SK-N-SH treated with all-trans-retinoic acid at 6 μM for 48 hours (cell line): ENCODE measurements at regions not wholly inside any gene's neighbourhood (a gene's known extent, or its start where the extent isn't known, plus 50 kb on each side); places are given as distances from the start of the nearest gene placed in this dataset.
"Not testable (repeated sequence)": the region's sequence is repeated elsewhere in the genome, so short reads cannot be mapped to it uniquely, and the experiment has no call there.

Experiments
- ATAC-seq: fragments of 200-7000 bp; cut with Tn5 transposase; 3 replicates; pipeline ENCODE4 v1.9.1; 2020; ENCODE audit warnings: mild to moderate bottlenecking, moderate library complexity
- CREB5 ChIP-seq: fragments of 250-450 bp; sonication (Bioruptor Pico); IDR thresholded peaks from 2 replicates; pipeline ENCODE4 v1.5.1; 2020; ENCODE audit warnings: low read depth, mild to moderate bottlenecking, moderate library complexity
- CSDC2 ChIP-seq: fragments of 250-450 bp; sonication (Bioruptor Pico); IDR thresholded peaks from 2 replicates; pipeline ENCODE4 v1.5.0; 2020; ENCODE audit warnings: mild to moderate bottlenecking, moderate library complexity
- GLIS3 ChIP-seq: fragments of 250-450 bp; sonication (Bioruptor Pico); IDR thresholded peaks from 2 replicates; pipeline ENCODE4 v1.5.0; 2020; ENCODE audit warnings: mild to moderate bottlenecking, moderate library complexity
- ISL1 ChIP-seq: fragments of 250-450 bp; sonication (Bioruptor Pico); IDR thresholded peaks from 2 replicates; pipeline ENCODE4 v2.1.2; 2022; ENCODE audit warnings: mild to moderate bottlenecking, moderate library complexity
- OSR1 ChIP-seq: fragments of 250-450 bp; sonication (Bioruptor Pico); IDR thresholded peaks from 2 replicates; pipeline ENCODE4 v1.8.0; 2022; ENCODE audit warnings: moderate library complexity, mild to moderate bottlenecking, inconsistent platforms
- PATZ1 ChIP-seq: fragments of 250-450 bp; sonication (Bioruptor Pico); IDR thresholded peaks from 2 replicates; pipeline ENCODE4 v1.8.0; 2020; ENCODE audit warnings: mild to moderate bottlenecking, moderate library complexity, borderline replicate concordance
- RARB ChIP-seq: fragments of 250-450 bp; sonication (Bioruptor Pico); IDR thresholded peaks from 2 replicates; pipeline ENCODE4 v1.8.0; 2021; ENCODE audit warnings: mild to moderate bottlenecking, moderate library complexity
- SNAI2 ChIP-seq: fragments of 250-450 bp; sonication (Bioruptor Pico); IDR thresholded peaks from 2 replicates; pipeline ENCODE4 v1.5.0; 2020; ENCODE audit warnings: mild to moderate bottlenecking, moderate library complexity
- TOX ChIP-seq: fragments of 250-450 bp; sonication (Bioruptor Pico); IDR thresholded peaks from 2 replicates; pipeline ENCODE4 v1.8.0; 2021; ENCODE audit warnings: mild to moderate bottlenecking, moderate library complexity, borderline replicate concordance
- TSHZ2 ChIP-seq: fragments of 250-450 bp; sonication (Bioruptor Pico); IDR thresholded peaks from 2 replicates; pipeline ENCODE4 v1.5.0; 2020; ENCODE audit warnings: mild to moderate bottlenecking, moderate library complexity
- ZC3H10 ChIP-seq: fragments of 250-450 bp; sonication (Bioruptor Pico); IDR thresholded peaks from 2 replicates; pipeline ENCODE4 v1.5.1; 2021; ENCODE audit warnings: mild to moderate bottlenecking, moderate library complexity
- ZFP3 ChIP-seq: fragments of 250-450 bp; sonication (Bioruptor Pico); IDR thresholded peaks from 2 replicates; pipeline ENCODE4 v1.5.0; 2020; ENCODE audit warnings: mild to moderate bottlenecking, moderate library complexity
- ZFP30 ChIP-seq: fragments of 450-650 bp; formaldehyde crosslinking; IDR thresholded peaks from 2 replicates; pipeline ENCODE4 v1.5.0; 2022; ENCODE audit warnings: mild to moderate bottlenecking, moderate library complexity
- ZNF565 ChIP-seq: fragments of 450-650 bp; formaldehyde crosslinking; conservative IDR thresholded peaks from 2 replicates; pipeline ENCODE4 v1.5.0; 2020; ENCODE audit warnings: low read depth, mild to moderate bottlenecking, moderate library complexity
- ZNF70 ChIP-seq: fragments of 450-650 bp; formaldehyde crosslinking; IDR thresholded peaks from 2 replicates; pipeline ENCODE4 v1.5.0; 2020; ENCODE audit warnings: mild to moderate bottlenecking, moderate library complexity
- ZNF8 ChIP-seq: fragments of 450-650 bp; formaldehyde crosslinking; IDR thresholded peaks from 2 replicates; pipeline ENCODE4 v1.5.0; 2020; ENCODE audit warnings: mild to moderate bottlenecking, moderate library complexity

DNA sequence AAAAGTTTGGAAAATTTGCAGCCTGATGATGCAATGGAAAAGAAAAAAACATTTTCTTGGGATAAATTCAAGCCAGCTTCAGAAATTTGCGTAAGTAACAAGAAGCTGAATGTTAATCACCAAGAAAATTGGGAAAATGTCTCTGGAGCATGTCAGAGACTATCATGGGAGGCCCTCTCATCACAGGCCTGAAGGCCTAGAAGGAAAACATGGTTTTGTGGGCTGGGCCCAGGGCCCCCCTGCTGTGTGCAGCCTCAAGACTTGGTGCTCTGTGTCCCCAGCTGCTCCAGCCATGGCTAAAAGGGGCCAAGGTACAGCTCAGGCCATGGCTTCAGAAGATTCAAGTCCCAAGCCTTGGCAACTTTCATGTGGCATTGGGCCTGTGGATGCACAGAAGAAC lies 1049.8 kb upstream of the GRIA3 start:
- no peak for ATAC-seq
- no peak for TF ChIP-seq CREB5 (CRISPR knock-in tag)
- no peak for TF ChIP-seq ZC3H10 (CRISPR knock-in tag)
- no peak for TF ChIP-seq ZNF565 (CRISPR knock-in tag)
- TF ChIP-seq RARB (CRISPR knock-in tag): no peak
- no peak for TF ChIP-seq ZNF8 (CRISPR knock-in tag)
- TF ChIP-seq TSHZ2: no peak
- TF ChIP-seq ISL1: no peak
- no peak for TF ChIP-seq ZNF70 (CRISPR knock-in tag)
- TF ChIP-seq ZFP30: no peak
- no peak for TF ChIP-seq CSDC2 (CRISPR knock-in tag)
- no peak for TF ChIP-seq GLIS3 (CRISPR knock-in tag)
- TF ChIP-seq OSR1 (CRISPR knock-in tag): no peak
- TF ChIP-seq, all 23 proteins: peak for 0

- no peak for TF ChIP-seq RARB (CRISPR knock-in tag)
- no peak for ATAC-seq
Observed at GRCh38 chrX:122135070-122135469, 1049.0 kb upstream of the GRIA3 start.

- not testable (repeated sequence) for ATAC-seq
Observed at GRCh38 chrX:122140219-122140618, 1043.9 kb upstream of the GRIA3 start.

- ATAC-seq: no peak
- TF ChIP-seq ZNF8 (CRISPR knock-in tag) (no peak), RARB (CRISPR knock-in tag) (no peak), ISL1 (no peak), SNAI2 (no peak), OSR1 (CRISPR knock-in tag) (no peak), ZC3H10 (CRISPR knock-in tag) (no peak), TOX (CRISPR knock-in tag) (no peak), TSHZ2 (no peak)
Observed at GRCh38 chrX:122154019-122154418, 1030.1 kb upstream of the GRIA3 start.

GRCh38 chrX:122168241-122168640 lies 1015.8 kb upstream of the GRIA3 start:
- no peak for TF ChIP-seq CSDC2 (CRISPR knock-in tag)
- TF ChIP-seq ZNF565 (CRISPR knock-in tag): no peak
- no peak for TF ChIP-seq ZFP3
- no peak for TF ChIP-seq PATZ1

GRCh38 chrX:122184791-122185190 lies 999.3 kb upstream of the GRIA3 start:
- TF ChIP-seq TSHZ2 (no peak), ZNF565 (CRISPR knock-in tag) (no peak)
- no peak for ATAC-seq

More at GRCh38 chrX:122168241-122168640, 1015.8 kb upstream of the GRIA3 start:
- no peak for ATAC-seq
